ENCODE measurements at regions not wholly inside any gene's neighbourhood (a gene's known extent, or its start where the extent isn't known, plus 50 kb on each side); places are given as distances from the start of the nearest gene placed in this dataset.

DNA sequence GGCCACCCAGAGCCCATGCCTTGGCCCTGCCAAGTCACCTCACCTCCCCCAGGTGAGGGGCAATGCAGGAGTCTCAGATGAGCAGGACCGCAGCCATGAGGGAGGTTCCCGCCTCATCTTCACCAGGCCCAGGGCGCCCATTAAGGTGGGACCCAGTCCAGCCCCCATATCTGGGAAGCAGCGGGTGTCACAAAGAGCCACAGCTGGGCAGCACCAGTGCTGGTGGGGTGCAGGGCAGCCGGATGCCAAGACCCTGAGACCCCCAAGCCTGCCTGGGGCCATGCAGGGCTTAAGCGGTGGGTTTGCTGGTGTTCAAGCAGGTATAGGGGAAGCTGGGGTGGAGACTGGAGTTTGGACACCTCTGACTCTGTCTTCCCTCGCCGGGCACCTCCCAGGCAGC is 237.8 kb upstream of the GSE1 start:
- no peak overlapping the region for H3K4me3 ChIP-seq (ENCODE audit: low read length)
- H2AK5ac ChIP-seq (ENCODE audit: low read length), result no peak overlapping the region
- H3K56ac ChIP-seq (ENCODE audit: low read length), result no peak overlapping the region
- H3K36me3 ChIP-seq (ENCODE audit: control insufficient read depth, insufficient read depth, low read length), result no peaks in the 10 kb centered on the region
- no peak overlapping the region for H2BK5ac ChIP-seq (ENCODE audit: low read length)
- no peak overlapping the region for H3K9ac ChIP-seq (ENCODE audit: low read length)
- no peak overlapping the region for H4K5ac ChIP-seq (ENCODE audit: low read length)
- H4K8ac ChIP-seq (ENCODE audit: low read depth, low read length), result no peak overlapping the region
- DNase-seq, result no peak
- H3K79me1 ChIP-seq (ENCODE audit: low read length), result peaks cover 2% of the 10 kb centered on the region
- WGBS (ENCODE audit: extremely low coverage, insufficient coverage, low lambda C conversion rate), result no CpG with 5 or more reads among the region's 8 CpGs
- H2BK15ac ChIP-seq (replicated peaks; ENCODE audit: low read depth), result no peak overlapping the region
- H3K4me1 ChIP-seq (ENCODE audit: control insufficient read depth, low read depth, low read length), result no peaks in the 10 kb centered on the region
- no peak overlapping the region for H3K4ac ChIP-seq (ENCODE audit: low read depth, low read length)
- H3K27ac ChIP-seq (ENCODE audit: low read depth, low read length), result no peak overlapping the region
- H2BK120ac ChIP-seq (ENCODE audit: low read depth, low read length), result no peak overlapping the region
- no peaks in the 10 kb centered on the region for H3K79me2 ChIP-seq (ENCODE audit: control insufficient read depth, insufficient read depth, low read length)
- H3K23ac ChIP-seq (ENCODE audit: low read length), result no peak overlapping the region
- no peak overlapping the region for H3K4me2 ChIP-seq (ENCODE audit: low read length)
- H3K27me3 ChIP-seq (ENCODE audit: insufficient read depth, low read length, poor library complexity), result no peaks in the 10 kb centered on the region
- no peak overlapping the region for H3K18ac ChIP-seq (ENCODE audit: low read length)

DNA sequence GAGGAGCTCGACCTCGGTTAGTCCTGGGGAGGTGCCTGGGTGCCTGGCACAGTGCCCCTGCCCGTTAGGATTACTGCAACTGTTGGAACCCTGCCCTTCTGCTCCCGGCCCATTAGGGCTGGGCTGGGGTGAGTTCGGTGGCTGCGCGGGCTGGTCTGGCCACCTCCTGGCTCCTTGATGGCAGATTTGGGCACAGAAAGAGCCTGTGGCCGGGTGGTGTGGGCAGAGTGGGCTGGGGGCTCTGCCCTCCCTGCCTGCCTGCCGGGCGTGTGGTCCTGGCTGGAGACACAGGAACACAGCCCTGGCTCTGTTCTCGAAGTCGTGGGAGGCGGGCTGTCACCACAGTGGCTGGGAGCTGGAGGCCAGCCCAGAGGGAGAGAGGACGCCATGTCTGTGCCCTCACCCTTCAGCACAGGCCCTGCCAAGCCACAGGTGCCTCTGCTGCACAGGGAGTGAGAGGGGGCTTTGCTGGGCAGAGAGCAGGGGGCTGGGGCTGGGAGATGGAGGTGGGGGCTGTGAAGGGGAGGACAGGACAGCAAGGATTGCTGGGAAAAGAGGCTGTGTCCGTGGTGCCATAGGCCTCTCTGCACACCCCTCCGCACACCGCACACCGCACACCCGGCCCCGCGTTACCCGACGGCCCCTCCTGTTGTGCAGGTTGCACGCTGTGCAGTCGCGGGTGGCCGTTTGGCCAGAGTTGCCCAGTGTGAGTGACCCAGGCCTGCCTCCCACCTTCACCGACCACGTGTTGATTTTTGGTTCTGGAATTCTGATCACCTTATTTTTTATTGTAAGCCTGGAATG is 236.6 kb upstream of the GSE1 start:
- no peaks in the 10 kb centered on the region for H3K79me2 ChIP-seq (ENCODE audit: control insufficient read depth, insufficient read depth, low read length)
- no peak overlapping the region for H3K23ac ChIP-seq (ENCODE audit: low read length)
- no peak overlapping the region for H2BK5ac ChIP-seq (ENCODE audit: low read length)
- no peak overlapping the region for H4K5ac ChIP-seq (ENCODE audit: low read length)
- H3K27me3 ChIP-seq (ENCODE audit: insufficient read depth, low read length, poor library complexity), result no peaks in the 10 kb centered on the region
- no peak overlapping the region for H3K9ac ChIP-seq (ENCODE audit: low read length)
- no peak overlapping the region for H4K8ac ChIP-seq (ENCODE audit: low read depth, low read length)
- no peak overlapping the region for H3K27ac ChIP-seq (ENCODE audit: low read depth, low read length)
- H2BK15ac ChIP-seq (replicated peaks; ENCODE audit: low read depth), result no peak overlapping the region
- no peak overlapping the region for H3K4me2 ChIP-seq (ENCODE audit: low read length)
- no peak overlapping the region for H3K4me3 ChIP-seq (ENCODE audit: low read length)
- no peak overlapping the region for H2BK120ac ChIP-seq (ENCODE audit: low read depth, low read length)
- no peak overlapping the region for H3K4ac ChIP-seq (ENCODE audit: low read depth, low read length)
- WGBS (ENCODE audit: extremely low coverage, insufficient coverage, low lambda C conversion rate), result no CpG with 5 or more reads among the region's 29 CpGs
- no peak overlapping the region for H3K56ac ChIP-seq (ENCODE audit: low read length)
- no peaks in the 10 kb centered on the region for H3K4me1 ChIP-seq (ENCODE audit: control insufficient read depth, low read depth, low read length)
- no peak overlapping the region for H3K18ac ChIP-seq (ENCODE audit: low read length)
- peaks cover 2% of the 10 kb centered on the region for H3K79me1 ChIP-seq (ENCODE audit: low read length)
- no peak for DNase-seq
- no peak overlapping the region for H2AK5ac ChIP-seq (ENCODE audit: low read length)
- no peaks in the 10 kb centered on the region for H3K36me3 ChIP-seq (ENCODE audit: control insufficient read depth, insufficient read depth, low read length)

- Histone ChIP-seq H3K4me3 (ENCODE audit: low read length) (no peak overlapping the region), H3K27me3 (ENCODE audit: insufficient read depth, low read length, poor library complexity) (no peaks in the 10 kb centered on the region), H3K27ac (ENCODE audit: low read depth, low read length) (no peak overlapping the region), H3K4ac (ENCODE audit: low read depth, low read length) (no peak overlapping the region), H2BK15ac (replicated peaks; ENCODE audit: low read depth) (no peak overlapping the region), H3K36me3 (ENCODE audit: control insufficient read depth, insufficient read depth, low read length) (no peaks in the 10 kb centered on the region), H4K5ac (ENCODE audit: low read length) (no peak overlapping the region), H3K9ac (ENCODE audit: low read length) (no peak overlapping the region), H3K4me2 (ENCODE audit: low read length) (no peak overlapping the region), H3K79me2 (ENCODE audit: control insufficient read depth, insufficient read depth, low read length) (no peaks in the 10 kb centered on the region), H3K79me1 (ENCODE audit: low read length) (peaks cover 2% of the 10 kb centered on the region), H3K56ac (ENCODE audit: low read length) (peak overlapping the region; percentile 7), H2BK5ac (ENCODE audit: low read length) (no peak overlapping the region), H4K8ac (ENCODE audit: low read depth, low read length) (no peak overlapping the region), H2BK120ac (ENCODE audit: low read depth, low read length) (no peak overlapping the region), H2AK5ac (ENCODE audit: low read length) (no peak overlapping the region), H3K23ac (ENCODE audit: low read length) (no peak overlapping the region), H3K4me1 (ENCODE audit: control insufficient read depth, low read depth, low read length) (no peaks in the 10 kb centered on the region), H3K18ac (ENCODE audit: low read length) (no peak overlapping the region)
- WGBS (ENCODE audit: extremely low coverage, insufficient coverage, low lambda C conversion rate), result no CpG with 5 or more reads among the region's 16 CpGs
- no peak for DNase-seq
Observed at GRCh38 chr16:85377388-85378144, 235.6 kb upstream of the GSE1 start.

GRCh38 chr16:85378145-85379040 is 234.7 kb upstream of the GSE1 start:
- Histone ChIP-seq H3K79me2 (ENCODE audit: control insufficient read depth, insufficient read depth, low read length) (no peaks in the 10 kb centered on the region), H3K4me3 (ENCODE audit: low read length) (no peak overlapping the region), H4K5ac (ENCODE audit: low read length) (no peak overlapping the region), H2BK5ac (ENCODE audit: low read length) (no peak overlapping the region), H2BK15ac (replicated peaks; ENCODE audit: low read depth) (no peak overlapping the region), H3K23ac (ENCODE audit: low read length) (no peak overlapping the region), H2AK5ac (ENCODE audit: low read length) (no peak overlapping the region), H3K9ac (ENCODE audit: low read length) (no peak overlapping the region), H3K4me1 (ENCODE audit: control insufficient read depth, low read depth, low read length) (no peaks in the 10 kb centered on the region), H3K4me2 (ENCODE audit: low read length) (no peak overlapping the region), H3K27ac (ENCODE audit: low read depth, low read length) (no peak overlapping the region), H3K56ac (ENCODE audit: low read length) (no peak overlapping the region), H3K79me1 (ENCODE audit: low read length) (peaks cover 5% of the 10 kb centered on the region), H3K36me3 (ENCODE audit: control insufficient read depth, insufficient read depth, low read length) (no peaks in the 10 kb centered on the region), H3K27me3 (ENCODE audit: insufficient read depth, low read length, poor library complexity) (no peaks in the 10 kb centered on the region), H3K4ac (ENCODE audit: low read depth, low read length) (no peak overlapping the region), H3K18ac (ENCODE audit: low read length) (no peak overlapping the region), H2BK120ac (ENCODE audit: low read depth, low read length) (no peak overlapping the region), H4K8ac (ENCODE audit: low read depth, low read length) (no peak overlapping the region)
- WGBS (ENCODE audit: extremely low coverage, insufficient coverage, low lambda C conversion rate), result no CpG with 5 or more reads among the region's 16 CpGs
- DNase-seq, result no peak

GRCh38 chr16:85379041-85380001 is 233.8 kb upstream of the GSE1 start:
- H3K4me2 ChIP-seq (ENCODE audit: low read length), result no peak overlapping the region
- H3K27ac ChIP-seq (ENCODE audit: low read depth, low read length), result no peak overlapping the region
- no peak overlapping the region for H2AK5ac ChIP-seq (ENCODE audit: low read length)
- no peak overlapping the region for H3K23ac ChIP-seq (ENCODE audit: low read length)
- H3K9ac ChIP-seq (ENCODE audit: low read length), result no peak overlapping the region
- H3K79me1 ChIP-seq (ENCODE audit: low read length), result peaks cover 3% of the 10 kb centered on the region
- DNase-seq, result no peak
- H3K4me3 ChIP-seq (ENCODE audit: low read length), result no peak overlapping the region
- H2BK120ac ChIP-seq (ENCODE audit: low read depth, low read length), result no peak overlapping the region
- no peak overlapping the region for H2BK15ac ChIP-seq (replicated peaks; ENCODE audit: low read depth)
- no peaks in the 10 kb centered on the region for H3K36me3 ChIP-seq (ENCODE audit: control insufficient read depth, insufficient read depth, low read length)
- H3K18ac ChIP-seq (ENCODE audit: low read length), result no peak overlapping the region
- no CpG with 5 or more reads among the region's 15 CpGs for WGBS (ENCODE audit: extremely low coverage, insufficient coverage, low lambda C conversion rate)
- no peak overlapping the region for H4K5ac ChIP-seq (ENCODE audit: low read length)
- H2BK5ac ChIP-seq (ENCODE audit: low read length), result no peak overlapping the region
- H3K79me2 ChIP-seq (ENCODE audit: control insufficient read depth, insufficient read depth, low read length), result no peaks in the 10 kb centered on the region
- no peak overlapping the region for H3K56ac ChIP-seq (ENCODE audit: low read length)
- H3K4me1 ChIP-seq (ENCODE audit: control insufficient read depth, low read depth, low read length), result no peaks in the 10 kb centered on the region
- no peak overlapping the region for H4K8ac ChIP-seq (ENCODE audit: low read depth, low read length)
- H3K27me3 ChIP-seq (ENCODE audit: insufficient read depth, low read length, poor library complexity), result no peaks in the 10 kb centered on the region
- no peak overlapping the region for H3K4ac ChIP-seq (ENCODE audit: low read depth, low read length)

Data from mesendoderm (in vitro differentiated cells).